ENCODE measurements at regions not wholly inside any gene's neighbourhood (a gene's known extent, or its start where the extent isn't known, plus 50 kb on each side); places are given as distances from the start of the nearest gene placed in this dataset.

- H3K27ac ChIP-seq: no peak overlapping the region
- intact Hi-C loops (cut with DNase I; ENCODE audit: low total_unique reads): no loop called here
- DNase-seq: no peak
- no peaks in the 10 kb centered on the region for H3K9me3 ChIP-seq
- H3K36me3 ChIP-seq: no peaks in the 10 kb centered on the region
- no peaks in the 10 kb centered on the region for H3K4me1 ChIP-seq
- no peak overlapping the region for H3K4me3 ChIP-seq
- WGBS, 5 donors: 46 to 77% (median 61%) methylated on average over 2 of the region's 2 CpGs
- TF ChIP-seq POLR2A (IDR thresholded peaks at IDR 0.05) (no peak), POLR2AphosphoS5 (IDR thresholded peaks at IDR 0.05) (no peak), CTCF (IDR thresholded peaks at IDR 0.05 in 8 of 11, conservative IDR thresholded peaks at IDR 0.05 in 3 of 11) (no peak)
- H3K27me3 ChIP-seq (replicated peaks in 1 of 7): no peaks in the 10 kb centered on the region
Measured at GRCh38 chrX:26952213-26952612, 510.9 kb downstream of the PPP4R3C start.

- 51 to 71% (median 58%) methylated on average over 2 of the region's 2 CpGs for WGBS, 5 donors
- H3K27ac ChIP-seq: no peak overlapping the region
- no peaks in the 10 kb centered on the region for H3K9me3 ChIP-seq
- no peaks in the 10 kb centered on the region for H3K27me3 ChIP-seq (replicated peaks in 1 of 7)
- no peaks in the 10 kb centered on the region for H3K4me1 ChIP-seq
- intact Hi-C loops (cut with DNase I; ENCODE audit: low total_unique reads): no loop called here
- H3K4me3 ChIP-seq: no peak overlapping the region
- TF ChIP-seq POLR2A (IDR thresholded peaks at IDR 0.05) (no peak), POLR2AphosphoS5 (IDR thresholded peaks at IDR 0.05) (no peak), CTCF (IDR thresholded peaks at IDR 0.05 in 8 of 11, conservative IDR thresholded peaks at IDR 0.05 in 3 of 11) (no peak)
- no peaks in the 10 kb centered on the region for H3K36me3 ChIP-seq
- DNase-seq: no peak
Measured at GRCh38 chrX:26927419-26927818, 535.7 kb downstream of the PPP4R3C start.

GRCh38 chrX:26925088-26925487 lies 538.1 kb downstream of the PPP4R3C start:
- Histone ChIP-seq H3K27ac (no peak overlapping the region), H3K36me3 (no peaks in the 10 kb centered on the region), H3K4me3 (no peak overlapping the region), H3K9me3 (no peaks in the 10 kb centered on the region), H3K27me3 (replicated peaks in 1 of 7) (no peaks in the 10 kb centered on the region), H3K4me1 (no peaks in the 10 kb centered on the region)
- no peak for DNase-seq
- TF ChIP-seq CTCF (IDR thresholded peaks at IDR 0.05 in 8 of 11, conservative IDR thresholded peaks at IDR 0.05 in 3 of 11) (no peak), POLR2A (IDR thresholded peaks at IDR 0.05) (no peak), POLR2AphosphoS5 (IDR thresholded peaks at IDR 0.05) (no peak)
- intact Hi-C loops (cut with DNase I; ENCODE audit: low total_unique reads): no loop called here

- intact Hi-C loops (cut with DNase I; ENCODE audit: low total_unique reads): no loop called here
- DNase-seq: no peak
- H3K9me3 ChIP-seq: no peaks in the 10 kb centered on the region
- no peak overlapping the region for H3K27ac ChIP-seq
- no peaks in the 10 kb centered on the region for H3K36me3 ChIP-seq
- no peaks in the 10 kb centered on the region for H3K4me1 ChIP-seq
- no peak for TF ChIP-seq POLR2AphosphoS5 (IDR thresholded peaks at IDR 0.05)
- TF ChIP-seq CTCF (IDR thresholded peaks at IDR 0.05 in 8 of 11, conservative IDR thresholded peaks at IDR 0.05 in 3 of 11): no peak
- TF ChIP-seq POLR2A (IDR thresholded peaks at IDR 0.05): no peak
- no peaks in the 10 kb centered on the region for H3K27me3 ChIP-seq (replicated peaks in 1 of 7)
- 59 to 90% (median 82%) methylated on average over 3 of the region's 3 CpGs for WGBS, 5 donors
- H3K4me3 ChIP-seq: no peak overlapping the region
Measured at GRCh38 chrX:26922278-26922677, 540.9 kb downstream of the PPP4R3C start.
